Fibroblast of lung (primary cell): ENCODE measurements at regions not wholly inside any gene's neighbourhood (a gene's known extent, or its start where the extent isn't known, plus 50 kb on each side); places are given as distances from the start of the nearest gene placed in this dataset.

Experiments used
- DNase-seq, 2 donors: peaks; one replicate each; pipeline versions ENCODE4 v3.0.0 to v3.0.0-alpha.2; 2010; ENCODE audit warnings: low read depth in 2 of 2
- H2AFZ ChIP-seq: 2 replicates; pipeline ENCODE4 v1.5.1; 2012; ENCODE audit warnings: low read length, control low read depth, inconsistent platforms
- H3K27ac ChIP-seq: 2 replicates; pipeline ENCODE4 v1.5.1; 2011; ENCODE audit warnings: low read length, control low read depth; ENCODE audit not compliant: insufficient read depth
- H3K27me3 ChIP-seq: 2 replicates; pipeline ENCODE4 v1.5.1; 2011; ENCODE audit warnings: mild to moderate bottlenecking, low read length; ENCODE audit not compliant: control insufficient read depth, insufficient read depth
- H3K36me3 ChIP-seq: 2 replicates; pipeline ENCODE4 v1.5.1; 2011; ENCODE audit warnings: low read length; ENCODE audit not compliant: control insufficient read depth, insufficient read depth
- H3K4me1 ChIP-seq: 2 replicates; pipeline ENCODE4 v1.5.1; 2011; ENCODE audit warnings: low read length; ENCODE audit not compliant: control insufficient read depth, insufficient read depth; ENCODE audit errors: extremely low read depth
- H3K4me2 ChIP-seq: 2 replicates; pipeline ENCODE4 v1.5.1; 2011; ENCODE audit warnings: low read length, control low read depth; ENCODE audit not compliant: insufficient read depth; ENCODE audit errors: extremely low read depth
- H3K4me3 ChIP-seq, 4 experiments: fragments of 200-600 bp in 1 of 4; sonication (generic) in 1 of 4; replicated peaks in 1 of 4; 2 replicates each; pipeline ENCODE4 v1.5.1; 2011 to 2016; ENCODE audit warnings: low read length in 4 of 4, low read depth in 3 of 4, mild to moderate bottlenecking in 3 of 4, control low read depth in 2 of 4, inconsistent platforms in 1 of 4, mixed read lengths in 1 of 4; ENCODE audit not compliant: insufficient read depth in 1 of 4; ENCODE audit errors: control extremely low read depth in 1 of 4
- H3K79me2 ChIP-seq: 2 replicates; pipeline ENCODE4 v1.5.1; 2012; ENCODE audit warnings: mild to moderate bottlenecking, low read length, inconsistent platforms; ENCODE audit not compliant: control insufficient read depth, insufficient read depth
- H3K9ac ChIP-seq: 2 replicates; pipeline ENCODE4 v1.5.1; 2011; ENCODE audit warnings: mild to moderate bottlenecking, low read length, control low read depth; ENCODE audit not compliant: insufficient read depth
- H3K9me3 ChIP-seq: 2 replicates; pipeline ENCODE4 v1.5.1; 2012; ENCODE audit warnings: low read depth, low read length; ENCODE audit not compliant: control insufficient read depth, insufficient read depth
- H4K20me1 ChIP-seq: 2 replicates; pipeline ENCODE4 v1.5.1; 2011; ENCODE audit warnings: low read length; ENCODE audit not compliant: control insufficient read depth, insufficient read depth; ENCODE audit errors: extremely low read depth
- EZH2 ChIP-seq: IDR thresholded peaks from 2 replicates; pipeline ENCODE4 v1.5.1; 2012; ENCODE audit warnings: low read length, control low read depth, mild to moderate bottlenecking; ENCODE audit errors: missing control alignments
- TF ChIP-seq, protein P1 (sequence below), 2 donors: IDR thresholded peaks in 1 of 2; conservative IDR thresholded peaks in 1 of 2; 1 replicate in 1 of 2; 2 replicates in 1 of 2; pipeline ENCODE4 v1.5.1; 2011 to 2012; ENCODE audit warnings: low read length in 2 of 2, control low read depth in 1 of 2, inconsistent platforms in 1 of 2, low read depth in 1 of 2, mild to moderate bottlenecking in 1 of 2

DNA sequence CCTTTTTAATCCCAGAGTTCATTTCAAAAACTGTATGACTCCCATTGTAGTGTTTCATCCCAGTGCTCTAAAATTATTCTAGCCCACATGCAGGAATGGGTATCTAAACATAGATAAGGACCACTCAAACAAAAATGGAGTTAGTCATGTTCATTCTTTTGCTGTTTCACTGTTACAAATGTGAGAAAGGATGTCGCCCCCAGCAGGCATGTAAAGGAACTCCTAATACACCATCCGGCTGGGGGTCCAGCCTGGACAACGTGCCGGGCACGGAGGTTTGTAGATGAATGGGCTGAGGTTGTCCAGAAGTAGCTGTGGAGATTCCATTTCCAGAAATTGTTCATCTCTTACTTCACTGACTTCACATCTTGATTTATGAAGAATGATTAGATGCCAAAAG is 101.9 kb upstream of the RAB12 start:
- no peak for TF ChIP-seq EZH2
- TF ChIP-seq, protein P1, sequence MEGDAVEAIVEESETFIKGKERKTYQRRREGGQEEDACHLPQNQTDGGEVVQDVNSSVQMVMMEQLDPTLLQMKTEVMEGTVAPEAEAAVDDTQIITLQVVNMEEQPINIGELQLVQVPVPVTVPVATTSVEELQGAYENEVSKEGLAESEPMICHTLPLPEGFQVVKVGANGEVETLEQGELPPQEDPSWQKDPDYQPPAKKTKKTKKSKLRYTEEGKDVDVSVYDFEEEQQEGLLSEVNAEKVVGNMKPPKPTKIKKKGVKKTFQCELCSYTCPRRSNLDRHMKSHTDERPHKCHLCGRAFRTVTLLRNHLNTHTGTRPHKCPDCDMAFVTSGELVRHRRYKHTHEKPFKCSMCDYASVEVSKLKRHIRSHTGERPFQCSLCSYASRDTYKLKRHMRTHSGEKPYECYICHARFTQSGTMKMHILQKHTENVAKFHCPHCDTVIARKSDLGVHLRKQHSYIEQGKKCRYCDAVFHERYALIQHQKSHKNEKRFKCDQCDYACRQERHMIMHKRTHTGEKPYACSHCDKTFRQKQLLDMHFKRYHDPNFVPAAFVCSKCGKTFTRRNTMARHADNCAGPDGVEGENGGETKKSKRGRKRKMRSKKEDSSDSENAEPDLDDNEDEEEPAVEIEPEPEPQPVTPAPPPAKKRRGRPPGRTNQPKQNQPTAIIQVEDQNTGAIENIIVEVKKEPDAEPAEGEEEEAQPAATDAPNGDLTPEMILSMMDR (conservative IDR thresholded peaks at IDR 0.05 in 1 of 2, IDR thresholded peaks at IDR 0.05 in 1 of 2; ENCODE audit: low read depth in 1 of 2, low read length in 2 of 2) = peak; percentile 20 to 35
- H3K4me3 ChIP-seq = no peak overlapping the region
- no peaks in the 10 kb centered on the region for H3K27me3 ChIP-seq
- H2AFZ ChIP-seq = no peak overlapping the region
- H3K9me3 ChIP-seq = no peaks in the 10 kb centered on the region
- H4K20me1 ChIP-seq = no peaks in the 10 kb centered on the region
- H3K79me2 ChIP-seq = no peaks in the 10 kb centered on the region
- H3K4me1 ChIP-seq = no peaks in the 10 kb centered on the region
- no peaks in the 10 kb centered on the region for H3K36me3 ChIP-seq
- no peak overlapping the region for H3K9ac ChIP-seq
- DNase-seq = peak in 1 of 2 donors; percentile 35
- no peak overlapping the region for H3K4me2 ChIP-seq
- no peak overlapping the region for H3K27ac ChIP-seq

DNA sequence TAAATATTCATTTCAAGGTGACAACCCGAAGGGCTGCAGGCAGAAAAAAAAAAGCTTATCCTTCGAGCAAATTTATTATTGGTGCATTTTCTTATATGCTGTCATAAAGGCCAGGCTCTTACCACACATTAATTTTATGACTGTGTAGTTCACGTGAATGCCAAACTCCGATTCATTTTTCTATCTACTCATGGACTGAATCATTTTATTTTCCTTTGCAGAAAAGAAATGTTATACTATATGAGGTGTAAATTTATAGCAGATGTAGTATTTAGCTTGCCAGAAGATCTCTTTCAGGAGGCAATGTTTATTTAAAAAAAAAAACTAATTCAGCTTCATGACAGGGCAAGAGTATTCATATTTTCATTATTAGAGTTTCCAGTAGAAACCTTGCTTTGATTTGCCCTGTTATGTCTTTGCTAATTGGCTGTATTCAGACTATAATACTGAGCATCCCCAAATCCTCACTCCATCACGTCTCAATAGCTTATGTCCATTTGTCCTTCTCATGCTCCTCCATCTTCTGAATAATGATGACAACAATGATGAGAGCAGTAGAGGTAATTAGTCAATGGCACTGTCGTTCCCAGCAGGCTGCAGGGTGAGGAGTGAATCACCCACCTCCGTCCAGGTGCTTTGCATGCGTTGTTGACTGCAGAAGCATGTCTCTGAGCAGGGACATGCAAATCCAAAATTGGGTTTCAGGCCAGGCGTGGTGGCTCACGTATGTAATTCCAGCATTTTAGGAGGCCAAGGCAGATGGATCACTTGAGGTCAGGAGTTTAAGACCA is 101.1 kb upstream of the RAB12 start:
- H3K27me3 ChIP-seq = no peaks in the 10 kb centered on the region
- no peak overlapping the region for H3K4me2 ChIP-seq
- H3K9ac ChIP-seq = no peak overlapping the region
- no peak overlapping the region for H3K4me3 ChIP-seq
- H2AFZ ChIP-seq = no peak overlapping the region
- no peaks in the 10 kb centered on the region for H3K9me3 ChIP-seq
- DNase-seq = peak; percentile 10 to 17
- H3K36me3 ChIP-seq = no peaks in the 10 kb centered on the region
- H3K27ac ChIP-seq = no peak overlapping the region
- H3K4me1 ChIP-seq = no peaks in the 10 kb centered on the region
- TF ChIP-seq, protein P1 (conservative IDR thresholded peaks at IDR 0.05 in 1 of 2, IDR thresholded peaks at IDR 0.05 in 1 of 2; ENCODE audit: low read depth in 1 of 2, low read length in 2 of 2) = no peak
- TF ChIP-seq EZH2 = no peak
- H4K20me1 ChIP-seq = no peaks in the 10 kb centered on the region
- no peaks in the 10 kb centered on the region for H3K79me2 ChIP-seq

DNA sequence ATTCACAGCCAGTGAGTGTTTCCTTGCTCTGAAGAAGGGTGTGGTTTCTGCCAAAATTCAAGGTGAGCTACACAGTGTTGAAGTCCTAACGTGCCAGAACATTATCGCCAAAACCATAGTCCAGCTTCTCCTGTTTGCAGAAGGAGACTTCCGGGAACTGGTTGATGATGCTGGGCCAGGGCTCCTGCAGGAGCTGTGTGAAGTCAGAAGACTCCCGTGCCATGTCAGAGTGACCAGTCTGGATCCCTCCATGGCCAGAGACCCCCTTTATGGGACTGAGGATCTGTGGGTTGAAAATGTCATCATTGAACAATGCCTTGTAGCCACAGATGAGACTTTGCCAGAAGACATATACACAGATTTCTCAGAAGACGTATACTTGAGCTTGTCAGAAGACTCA is 96.0 kb upstream of the RAB12 start:
- Histone ChIP-seq H3K4me1 (no peaks in the 10 kb centered on the region), H3K36me3 (no peaks in the 10 kb centered on the region), H3K4me3 (no peak overlapping the region), H3K9ac (no peak overlapping the region), H3K4me2 (no peak overlapping the region), H3K9me3 (no peaks in the 10 kb centered on the region), H4K20me1 (no peaks in the 10 kb centered on the region), H3K27ac (no peak overlapping the region), H3K27me3 (no peaks in the 10 kb centered on the region), H3K79me2 (no peaks in the 10 kb centered on the region), H2AFZ (no peak overlapping the region)
- TF ChIP-seq, protein P1 (conservative IDR thresholded peaks at IDR 0.05 in 1 of 2, IDR thresholded peaks at IDR 0.05 in 1 of 2; ENCODE audit: low read depth in 1 of 2, low read length in 2 of 2) = no peak
- TF ChIP-seq EZH2 = no peak
- DNase-seq = no peak
